ENCODE measurements at regions not wholly inside any gene's neighbourhood (a gene's known extent, or its start where the extent isn't known, plus 50 kb on each side); places are given as distances from the start of the nearest gene placed in this dataset.
"Not testable (repeated sequence)": the region's sequence is repeated elsewhere in the genome, so short reads cannot be mapped to it uniquely, and the experiment has no call there.

GRCh38 chr11:134967746-134968145, 555.7 kb upstream of the B3GAT1 start:
- no peak for DNase-seq (ENCODE audit: low spot score)
- H3K4me1 Mint-ChIP-seq = peaks cover 2% of the 10 kb centered on the region
- no peak overlapping the region for H3K27ac Mint-ChIP-seq
- H3K4me3 Mint-ChIP-seq = no peak overlapping the region
- no peak for ATAC-seq
- POLR2A ChIA-PET = no interaction called here
- CTCF ChIA-PET = interaction anchor here (1.3 kb wide), 1 partner anchor 100 kb away, joined by 4 read pairs; no protein-coding TSS in a partner anchor
- no peak for TF ChIP-seq ZNF121 (CRISPR knock-in tag; IDR thresholded peaks at IDR 0.05)
- TF ChIP-seq ATF6 (CRISPR knock-in tag; IDR thresholded peaks at IDR 0.05) = no peak
- TF ChIP-seq ATF1 (CRISPR knock-in tag; IDR thresholded peaks at IDR 0.05) = no peak
- no peak for TF ChIP-seq E2F4 (CRISPR knock-in tag; IDR thresholded peaks at IDR 0.05; ENCODE audit: borderline replicate concordance, low read depth)
- no peak for TF ChIP-seq NFYB (CRISPR knock-in tag; conservative IDR thresholded peaks at IDR 0.05; ENCODE audit: low read depth)
- no peak for TF ChIP-seq JAZF1 (CRISPR knock-in tag; IDR thresholded peaks at IDR 0.05)
- TF ChIP-seq, protein P1, sequence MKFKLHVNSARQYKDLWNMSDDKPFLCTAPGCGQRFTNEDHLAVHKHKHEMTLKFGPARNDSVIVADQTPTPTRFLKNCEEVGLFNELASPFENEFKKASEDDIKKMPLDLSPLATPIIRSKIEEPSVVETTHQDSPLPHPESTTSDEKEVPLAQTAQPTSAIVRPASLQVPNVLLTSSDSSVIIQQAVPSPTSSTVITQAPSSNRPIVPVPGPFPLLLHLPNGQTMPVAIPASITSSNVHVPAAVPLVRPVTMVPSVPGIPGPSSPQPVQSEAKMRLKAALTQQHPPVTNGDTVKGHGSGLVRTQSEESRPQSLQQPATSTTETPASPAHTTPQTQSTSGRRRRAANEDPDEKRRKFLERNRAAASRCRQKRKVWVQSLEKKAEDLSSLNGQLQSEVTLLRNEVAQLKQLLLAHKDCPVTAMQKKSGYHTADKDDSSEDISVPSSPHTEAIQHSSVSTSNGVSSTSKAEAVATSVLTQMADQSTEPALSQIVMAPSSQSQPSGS (CRISPR knock-in tag; IDR thresholded peaks at IDR 0.05; ENCODE audit: borderline replicate concordance, low read depth) = no peak
- no peak for TF ChIP-seq PRRX2 (CRISPR knock-in tag; IDR thresholded peaks at IDR 0.05)
- TF ChIP-seq ZMAT4 (CRISPR knock-in tag; IDR thresholded peaks at IDR 0.05) = no peak
- TF ChIP-seq EMX1 (CRISPR knock-in tag; IDR thresholded peaks at IDR 0.05) = no peak
- TF ChIP-seq CTCF (IDR thresholded peaks at IDR 0.05) = no peak
- TF ChIP-seq ZNF281 (CRISPR knock-in tag; IDR thresholded peaks at IDR 0.05) = no peak
- no peak for TF ChIP-seq ZNF232 (CRISPR knock-in tag; IDR thresholded peaks at IDR 0.05)
- TF ChIP-seq ZBTB43 (CRISPR knock-in tag; IDR thresholded peaks at IDR 0.05) = no peak
- TF ChIP-seq TP53 (CRISPR knock-in tag; IDR thresholded peaks at IDR 0.05) = no peak
- no peak for TF ChIP-seq USF2 (CRISPR knock-in tag; IDR thresholded peaks at IDR 0.05)
- H3K9me3 Mint-ChIP-seq = peaks cover 6% of the 10 kb centered on the region; the same call in 1 of the 2 replicates
- no peaks in the 10 kb centered on the region for H3K36me3 Mint-ChIP-seq
- H3K27me3 Mint-ChIP-seq (ENCODE audit: low read depth) = peaks cover 7% of the 10 kb centered on the region; the same call in 1 of the 2 replicates

DNA sequence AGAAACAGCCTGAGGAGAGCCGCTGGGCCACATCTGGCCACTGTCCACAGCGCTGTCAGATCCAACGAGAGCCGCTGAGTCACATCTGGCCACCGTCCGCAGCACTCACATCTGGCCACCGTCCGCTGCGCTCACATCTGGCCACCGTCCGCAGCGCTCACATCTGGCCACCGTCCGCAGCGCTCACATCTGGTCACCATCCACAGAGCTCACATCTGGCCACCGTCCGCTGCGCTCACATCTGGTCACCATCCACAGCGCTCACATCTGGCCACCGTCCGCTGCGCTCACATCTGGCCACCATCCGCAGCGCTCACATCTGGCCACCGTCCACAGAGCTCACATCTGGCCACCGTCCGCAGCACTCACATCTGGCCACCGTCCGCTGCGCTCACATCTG, 549.3 kb upstream of the B3GAT1 start:
- POLR2A ChIA-PET; CTCF ChIA-PET; H3K4me1 Mint-ChIP-seq; H3K9me3 Mint-ChIP-seq; H3K36me3 Mint-ChIP-seq; H3K27ac Mint-ChIP-seq; H3K27me3 Mint-ChIP-seq (ENCODE audit: low read depth); H3K4me3 Mint-ChIP-seq; DNase-seq (ENCODE audit: low spot score); ATAC-seq: not testable (repeated sequence)

Measured in WTC11 (cell line).